PC-9 (cell line): ENCODE measurements at regions not wholly inside any gene's neighbourhood (a gene's known extent, or its start where the extent isn't known, plus 50 kb on each side); places are given as distances from the start of the nearest gene placed in this dataset.

Source experiments
- BruUV-seq: library from RNA; stranded (reverse); fragments of 400-500 nt; replicated peaks from 2 replicates; lab custom pipeline; 2021; lab: Mats Ljungman, UMichigan
- CTCF ChIA-PET: fragments of 300-600 bp; sonication (Branson Sonifier 250); formaldehyde crosslinking; loops from one replicate; lab custom pipeline; 2022; ENCODE audit warnings: antibody characterized with exemption; lab: Charles Lee
- POLR2A ChIA-PET: fragments of 300-600 bp; sonication (Branson Sonifier 250); formaldehyde crosslinking; loops from one replicate; lab custom pipeline; 2022; ENCODE audit warnings: antibody characterized with exemption; ENCODE audit not compliant: unreplicated experiment; lab: Charles Lee
- DNase-seq, 2 experiments: peaks; one replicate each; pipeline versions ENCODE4 v3.0.0 to v3.0.0-alpha.2; 2015 to 2022; ENCODE audit warnings: mixed read lengths in 1 of 2
- H2AFZ ChIP-seq: fragments of 200-600 bp; sonication (generic); 2 replicates; pipeline ENCODE4 v1.8.1; 2017; ENCODE audit warnings: antibody characterized with exemption
- H3F3A ChIP-seq: fragments of 200-600 bp; sonication (generic); 2 replicates; pipeline ENCODE4 v1.8.1; 2017; ENCODE audit warnings: antibody characterized with exemption, mild to moderate bottlenecking, low read depth; ENCODE audit not compliant: insufficient read depth
- H3K27ac ChIP-seq: fragments of 200-600 bp; sonication (generic); 2 replicates; pipeline ENCODE4 v1.6.1; 2016; ENCODE audit warnings: mixed run types
- H3K27me3 ChIP-seq: fragments of 200-600 bp; sonication (generic); 2 replicates; pipeline ENCODE4 v1.6.1; 2016; ENCODE audit warnings: low read depth, mixed run types; ENCODE audit not compliant: insufficient read depth
- H3K36me3 ChIP-seq: fragments of 200-600 bp; sonication (generic); 2 replicates; pipeline ENCODE4 v1.6.1; 2016; ENCODE audit warnings: low read depth, mixed run types
- H3K4me1 ChIP-seq: fragments of 200-600 bp; sonication (generic); replicated peaks from 2 replicates; pipeline ENCODE4 v1.6.1; 2016; ENCODE audit warnings: mixed run types; ENCODE audit not compliant: insufficient read depth
- H3K4me2 ChIP-seq: fragments of 200-600 bp; sonication (generic); 2 replicates; pipeline ENCODE4 v1.6.1; 2017; ENCODE audit warnings: mixed run types
- H3K4me3 ChIP-seq: fragments of 200-600 bp; sonication (generic); 2 replicates; pipeline ENCODE4 v1.6.1; 2016; ENCODE audit warnings: mixed run types
- H3K79me2 ChIP-seq: fragments of 200-600 bp; sonication (generic); 2 replicates; pipeline ENCODE4 v1.6.1; 2017; ENCODE audit warnings: low read depth, mixed run types
- H3K9me2 ChIP-seq: fragments of 200-600 bp; sonication (generic); 2 replicates; pipeline ENCODE4 v1.8.1; 2017; ENCODE audit warnings: mild to moderate bottlenecking; ENCODE audit not compliant: insufficient read depth
- H3K9me3 ChIP-seq: fragments of 200-600 bp; sonication (generic); 2 replicates; pipeline ENCODE4 v1.8.1; 2016; ENCODE audit warnings: low read depth; ENCODE audit not compliant: insufficient read depth
- H4K20me1 ChIP-seq: fragments of 200-600 bp; sonication (generic); 2 replicates; pipeline ENCODE4 v1.8.1; 2017; ENCODE audit not compliant: insufficient read depth
- CTCF ChIP-seq: fragments of 200-600 bp; sonication (generic); conservative IDR thresholded peaks from 2 replicates; pipeline ENCODE4 v1.6.1; 2017; ENCODE audit warnings: mixed run types, antibody characterized with exemption, mild to moderate bottlenecking, moderate library complexity
- EZH2 ChIP-seq: fragments of 200-600 bp; sonication (generic); IDR thresholded peaks from 2 replicates; pipeline ENCODE4 v1.8.0; 2017; ENCODE audit warnings: antibody characterized with exemption, low read depth
- intact Hi-C: fragments of 100-400 bp; cut with micrococcal nuclease; formaldehyde crosslinking; loops from one replicate; pipeline ENCODE4 v1.10.0; 2022; ENCODE audit not compliant: unreplicated experiment

GRCh38 chr7:40947566-40947965, 755.3 kb downstream of the INHBA start:
- no TSS peak for BruUV-seq
- Histone ChIP-seq H3K27me3 (no peaks in the 10 kb centered on the region), H3F3A (no peaks in the 10 kb centered on the region), H3K36me3 (no peaks in the 10 kb centered on the region), H3K27ac (no peak overlapping the region), H3K4me1 (no peaks in the 10 kb centered on the region), H3K9me3 (peaks cover 29% of the 10 kb centered on the region), H3K9me2 (no peaks in the 10 kb centered on the region), H4K20me1 (no peaks in the 10 kb centered on the region), H3K4me2 (no peak overlapping the region), H3K4me3 (no peak overlapping the region), H3K79me2 (no peaks in the 10 kb centered on the region), H2AFZ (no peak overlapping the region)
- intact Hi-C loops = no loop called here
- no peak for DNase-seq
- ChIA-PET CTCF (no interaction called here), POLR2A (no interaction called here)
- TF ChIP-seq EZH2 = no peak
- no peak for TF ChIP-seq CTCF

- H3K4me1 ChIP-seq = no peaks in the 10 kb centered on the region
- H4K20me1 ChIP-seq = no peaks in the 10 kb centered on the region
- POLR2A ChIA-PET = no interaction called here
- no peaks in the 10 kb centered on the region for H3K9me2 ChIP-seq
- H3K27me3 ChIP-seq = no peaks in the 10 kb centered on the region
- TF ChIP-seq EZH2 = no peak
- TF ChIP-seq CTCF = no peak
- no peak overlapping the region for H2AFZ ChIP-seq
- intact Hi-C loops = no loop called here
- no peak overlapping the region for H3K4me2 ChIP-seq
- H3K27ac ChIP-seq = no peak overlapping the region
- CTCF ChIA-PET = no interaction called here
- H3K79me2 ChIP-seq = no peaks in the 10 kb centered on the region
- no peaks in the 10 kb centered on the region for H3F3A ChIP-seq
- no TSS peak for BruUV-seq
- no peaks in the 10 kb centered on the region for H3K36me3 ChIP-seq
- DNase-seq = no peak
- no peak overlapping the region for H3K4me3 ChIP-seq
- peaks cover 29% of the 10 kb centered on the region for H3K9me3 ChIP-seq
These were observed 756.3 kb downstream of the INHBA start for GRCh38 chr7:40946549-40946948.

- H3F3A ChIP-seq = no peaks in the 10 kb centered on the region
- H3K4me3 ChIP-seq = no peak overlapping the region
- CTCF ChIA-PET = no interaction called here
These were observed 757.1 kb downstream of the INHBA start for GRCh38 chr7:40945788-40946187.

More at GRCh38 chr7:40945788-40946187, 757.1 kb downstream of the INHBA start:
- Histone ChIP-seq H3K4me1 (no peaks in the 10 kb centered on the region), H3K4me2 (no peak overlapping the region), H3K79me2 (no peaks in the 10 kb centered on the region), H2AFZ (no peak overlapping the region), H4K20me1 (no peaks in the 10 kb centered on the region), H3K27ac (no peak overlapping the region), H3K9me2 (no peaks in the 10 kb centered on the region), H3K27me3 (no peaks in the 10 kb centered on the region), H3K9me3 (peaks cover 36% of the 10 kb centered on the region), H3K36me3 (no peaks in the 10 kb centered on the region)
- no peak for TF ChIP-seq CTCF
- no peak for TF ChIP-seq EZH2
- intact Hi-C loops = no loop called here
- POLR2A ChIA-PET = no interaction called here
- no peak for DNase-seq
- BruUV-seq = no TSS peak
